HG03066 (cell line): ENCODE measurements at regions not wholly inside any gene's neighbourhood (a gene's known extent, or its start where the extent isn't known, plus 50 kb on each side); places are given as distances from the start of the nearest gene placed in this dataset.

ENCODE experiments used
- ATAC-seq: cut with Tn5 transposase; IDR thresholded peaks from one replicate; pipeline ENCODE4 v1.9.1; 2021; ENCODE audit warnings: low read depth; ENCODE audit not compliant: unreplicated experiment

DNA sequence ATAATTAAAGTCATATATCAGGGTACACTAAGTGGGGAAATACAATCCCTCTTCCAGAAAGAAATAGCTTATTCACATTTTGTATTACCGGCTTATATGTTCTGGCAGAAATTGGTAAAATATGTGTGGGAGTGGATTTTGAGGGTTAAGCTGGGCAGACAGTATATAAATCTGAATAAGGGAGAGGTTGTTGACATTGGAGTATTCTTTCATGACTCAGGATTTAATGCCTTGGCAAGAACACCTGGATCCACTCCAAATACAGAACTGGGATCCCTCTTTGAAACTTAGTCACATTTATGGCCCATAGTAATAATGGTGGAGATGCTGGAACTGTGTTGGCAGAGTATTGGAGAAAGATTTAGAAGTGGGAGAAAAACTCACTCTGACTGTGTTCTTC, 54.3 kb upstream of the TET2 start:
- no peak for ATAC-seq

DNA sequence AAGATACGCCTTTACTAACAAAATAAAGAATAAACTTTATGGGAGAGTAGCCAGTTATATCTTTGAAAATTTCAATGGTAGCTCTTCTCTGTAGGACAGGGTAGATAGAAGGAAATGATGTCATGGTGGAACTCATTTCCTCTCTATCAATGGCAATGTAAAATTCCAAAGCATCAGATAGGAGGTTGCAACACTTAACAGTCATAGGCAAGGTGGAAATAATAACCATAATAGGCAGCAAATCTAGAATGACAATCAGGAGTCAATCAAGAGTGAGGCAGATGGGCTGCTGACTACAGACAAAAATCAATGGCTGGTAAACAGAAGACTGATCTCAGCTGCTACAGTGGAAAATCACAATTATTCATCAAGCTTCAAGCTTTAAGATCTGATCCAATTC, 53.9 kb upstream of the TET2 start:
- ATAC-seq, result no peak

DNA sequence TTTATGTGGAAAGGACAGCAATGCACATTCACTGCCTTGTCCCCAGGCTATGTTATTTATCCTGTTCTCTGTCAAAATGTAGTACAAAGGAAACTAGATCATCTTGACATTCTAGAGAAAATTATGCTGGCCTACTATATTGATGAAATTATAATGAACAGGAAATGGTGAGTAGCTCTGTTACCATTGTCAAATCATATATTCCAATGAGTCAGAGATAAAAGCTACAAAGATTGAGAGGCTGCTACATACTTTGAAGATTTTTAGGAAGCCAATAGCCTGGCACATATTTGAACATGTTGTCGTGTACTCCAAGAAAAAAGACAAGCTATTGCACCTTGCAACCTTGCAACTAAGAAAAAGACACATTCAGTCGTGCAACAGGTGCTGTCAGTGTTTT, 52.7 kb upstream of the TET2 start:
- no peak for ATAC-seq
